H1 (cell line): ENCODE measurements at regions not wholly inside any gene's neighbourhood (a gene's known extent, or its start where the extent isn't known, plus 50 kb on each side); places are given as distances from the start of the nearest gene placed in this dataset.

Experiments
- CTCF ChIA-PET: fragments of 300-600 bp; sonication (Branson Sonifier 250); formaldehyde crosslinking; loops from one replicate; lab custom pipeline; 2021; ENCODE audit not compliant: partially characterized antibody; lab: Charles Lee
- POLR2A ChIA-PET: fragments of 300-600 bp; sonication (Branson Sonifier 250); formaldehyde crosslinking; loops from one replicate; lab custom pipeline; 2021; ENCODE audit warnings: inconsistent platforms; ENCODE audit not compliant: partially characterized antibody; lab: Charles Lee
- DNase-seq, 2 experiments: peaks; one replicate each; pipeline versions ENCODE4 v3.0.0 to v3.0.0-alpha.2; 2010 to 2022; ENCODE audit warnings: low spot score in 2 of 2, low read depth in 1 of 2, mixed read lengths in 1 of 2
- FAIRE-seq: peaks from 2 replicates; lab custom pipeline; 2011; peaks lifted over from hg19 to GRCh38; lab: Jason Lieb, UNC
- H2AFZ ChIP-seq: 2 replicates; pipeline ENCODE4 v1.8.1; 2012; ENCODE audit warnings: low read length, inconsistent platforms
- H2AK5ac ChIP-seq: 2 replicates; pipeline ENCODE4 v1.6.1; 2013; ENCODE audit warnings: low read depth, low read length
- H2BK120ac ChIP-seq: replicated peaks from 2 replicates; pipeline ENCODE3; 2013; ENCODE audit warnings: low read depth, low read length, inconsistent platforms
- H2BK12ac ChIP-seq: 2 replicates; pipeline ENCODE4 v1.6.1; 2013; ENCODE audit warnings: low read depth, low read length
- H2BK15ac ChIP-seq: 2 replicates; pipeline ENCODE4 v1.6.1; 2013; ENCODE audit warnings: low read length
- H2BK20ac ChIP-seq: 2 replicates; pipeline ENCODE4 v1.6.1; 2013; ENCODE audit warnings: low read length
- H2BK5ac ChIP-seq: 2 replicates; pipeline ENCODE4 v1.6.1; 2013; ENCODE audit warnings: low read depth, low read length
- H3K14ac ChIP-seq: 2 replicates; pipeline ENCODE4 v1.6.1; 2013; ENCODE audit warnings: inconsistent platforms; ENCODE audit not compliant: insufficient read length
- H3K18ac ChIP-seq: 2 replicates; pipeline ENCODE4 v1.6.1; 2013; ENCODE audit warnings: low read length; ENCODE audit errors: extremely low read depth
- H3K23ac ChIP-seq: 2 replicates; pipeline ENCODE4 v1.6.1; 2013; ENCODE audit warnings: inconsistent platforms; ENCODE audit not compliant: insufficient read length
- H3K23me2 ChIP-seq: 2 replicates; pipeline ENCODE4 v1.6.1; 2013; ENCODE audit warnings: low read depth, low read length
- H3K27ac ChIP-seq: 2 replicates; pipeline ENCODE4 v1.6.1; 2011; ENCODE audit warnings: low read depth, low read length, inconsistent platforms
- H3K27me3 ChIP-seq, 4 experiments: replicated peaks in 1 of 4; 1 replicate in 1 of 4; 2 replicates in 3 of 4; pipeline versions ENCODE4 v1.6.1 to v1.8.1; 2011 to 2013; ENCODE audit warnings: low read length in 3 of 4, mild to moderate bottlenecking in 3 of 4, inconsistent platforms in 2 of 4, mixed read lengths in 2 of 4, moderate library complexity in 1 of 4; ENCODE audit not compliant: control insufficient read depth in 3 of 4, insufficient read depth in 3 of 4; ENCODE audit errors: extremely low read depth in 1 of 4
- H3K36me3 ChIP-seq, 4 experiments: 2 replicates each; pipeline versions ENCODE4 v1.6.1 to v1.8.1; 2011 to 2013; ENCODE audit warnings: mild to moderate bottlenecking in 4 of 4, low read length in 3 of 4, moderate library complexity in 2 of 4, control low read depth in 1 of 4, inconsistent platforms in 1 of 4; ENCODE audit not compliant: insufficient read depth in 4 of 4, control insufficient read depth in 2 of 4
- H3K4ac ChIP-seq: replicated peaks from 2 replicates; pipeline ENCODE3; 2013; ENCODE audit warnings: low read length, low read depth, mixed read lengths, inconsistent platforms; ENCODE audit not compliant: insufficient read length
- H3K4me1 ChIP-seq, 4 experiments: replicated peaks in 1 of 4; 1 replicate in 1 of 4; 2 replicates in 3 of 4; pipeline versions ENCODE4 v1.6.1 to v1.8.1; 2011 to 2013; ENCODE audit warnings: low read length in 3 of 4, inconsistent platforms in 2 of 4, mixed read lengths in 1 of 4; ENCODE audit not compliant: insufficient read depth in 4 of 4, control insufficient read depth in 3 of 4
- H3K4me2 ChIP-seq, 2 experiments: 2 replicates each; pipeline versions ENCODE4 v1.6.1 to v1.8.1; 2011 to 2013; ENCODE audit warnings: low read depth in 2 of 2, low read length in 2 of 2, control low read depth in 1 of 2, inconsistent platforms in 1 of 2, mild to moderate bottlenecking in 1 of 2; ENCODE audit not compliant: insufficient read depth in 1 of 2
- H3K4me3 ChIP-seq, 4 experiments: fragments of 200-600, 300-600 bp in 1 of 4; sonication (generic), shearing (Covaris generic), sonication (Bioruptor Twin) in 1 of 4; 2 replicates each; pipeline versions ENCODE4 v1.5.1 to v1.8.1; 2011 to 2016; ENCODE audit warnings: low read length in 4 of 4, low read depth in 3 of 4, control low read depth in 2 of 4, inconsistent platforms in 2 of 4, mild to moderate bottlenecking in 2 of 4, mixed read lengths in 1 of 4, moderate library complexity in 1 of 4; ENCODE audit not compliant: insufficient read depth in 2 of 4; ENCODE audit errors: extremely low read depth in 1 of 4
- H3K56ac ChIP-seq: replicated peaks from 2 replicates; pipeline ENCODE3; 2013; ENCODE audit warnings: low read depth, mild to moderate bottlenecking, mixed read lengths, low read length, inconsistent platforms; ENCODE audit not compliant: insufficient read length
- H3K79me1 ChIP-seq: 2 replicates; pipeline ENCODE4 v1.6.1; 2013; ENCODE audit warnings: low read depth, low read length, control low read depth
- H3K79me2 ChIP-seq, 2 experiments: 2 replicates each; pipeline versions ENCODE4 v1.6.1 to v1.8.1; 2012 to 2013; ENCODE audit warnings: low read length in 2 of 2, mild to moderate bottlenecking in 2 of 2, inconsistent platforms in 1 of 2; ENCODE audit not compliant: insufficient read depth in 2 of 2, control insufficient read depth in 1 of 2
- H3K9ac ChIP-seq, 4 experiments: replicated peaks in 1 of 4; 1 replicate in 1 of 4; 2 replicates in 3 of 4; pipeline versions ENCODE4 v1.6.1 to v1.8.1; 2011 to 2013; ENCODE audit warnings: low read depth in 3 of 4, low read length in 3 of 4, control low read depth in 2 of 4, mild to moderate bottlenecking in 2 of 4, moderate library complexity in 2 of 4, inconsistent platforms in 1 of 4; ENCODE audit errors: extremely low read depth in 1 of 4
- H3K9me3 ChIP-seq, 2 experiments: 2 replicates each; pipeline versions ENCODE4 v1.6.1 to v1.8.1; 2012 to 2013; ENCODE audit warnings: mild to moderate bottlenecking in 2 of 2, moderate library complexity in 2 of 2, control low read depth in 1 of 2, inconsistent platforms in 1 of 2, low read depth in 1 of 2, low read length in 1 of 2, mixed read lengths in 1 of 2; ENCODE audit not compliant: insufficient read depth in 2 of 2
- H4K20me1 ChIP-seq, 2 experiments: replicated peaks in 1 of 2; 2 replicates each; pipeline versions ENCODE3 to v1.8.1; 2011 to 2013; ENCODE audit warnings: inconsistent platforms in 2 of 2, low read length in 2 of 2, mild to moderate bottlenecking in 1 of 2; ENCODE audit not compliant: insufficient read depth in 2 of 2, control insufficient read depth in 1 of 2
- H4K5ac ChIP-seq: 2 replicates; pipeline ENCODE4 v1.6.1; 2013; ENCODE audit warnings: low read length, low read depth, mixed read lengths, inconsistent platforms; ENCODE audit not compliant: insufficient read length
- H4K8ac ChIP-seq: 2 replicates; pipeline ENCODE4 v1.8.0; 2013; ENCODE audit warnings: mild to moderate bottlenecking, moderate library complexity, low read length, inconsistent platforms; ENCODE audit not compliant: insufficient read depth; ENCODE audit errors: extremely low read depth
- H4K91ac ChIP-seq: replicated peaks from 2 replicates; pipeline ENCODE3; 2013; ENCODE audit warnings: low read length, mixed read lengths, inconsistent platforms; ENCODE audit not compliant: insufficient read length
- GTF2F1 ChIP-seq: IDR thresholded peaks from 2 replicates; pipeline ENCODE4 v1.6.1; 2012; ENCODE audit warnings: low read depth, low read length, improper control_type of control experiment, borderline replicate concordance
- WGBS, 2 experiments: shearing (Covaris generic) in 1 of 2; methylation state at CpG; one replicate each; pipeline versions ENCODE4 v1.1.6 to v1.1.7; 2013 to 2015; ENCODE audit warnings: low lambda C conversion rate in 2 of 2, mixed read lengths in 2 of 2, inconsistent platforms in 1 of 2, low coverage in 1 of 2, missing lambda C conversion rate in 1 of 2; ENCODE audit not compliant: insufficient replicate concordance in 2 of 2, insufficient coverage in 1 of 2, insufficient read length in 1 of 2; ENCODE audit errors: extremely low coverage in 1 of 2, missing lambda C conversion rate in 1 of 2; 5-methylcytosine and 5-hydroxymethylcytosine counted together

- no peak overlapping the region for H2BK120ac ChIP-seq
- no peak overlapping the region for H3K23ac ChIP-seq
- no peak overlapping the region for H2BK12ac ChIP-seq
- no peak overlapping the region for H4K91ac ChIP-seq
- H3K36me3 ChIP-seq: no peaks in the 10 kb centered on the region
- H4K20me1 ChIP-seq: no peaks in the 10 kb centered on the region
- no peak overlapping the region for H4K8ac ChIP-seq
- H3K4me3 ChIP-seq: no peak overlapping the region
- no peak for TF ChIP-seq GTF2F1
- H2BK20ac ChIP-seq: no peak overlapping the region
- CTCF ChIA-PET: interaction anchor here (0.6 to 1.6 kb wide), 5 partner anchors 12 to 1284 kb away, joined by 3 to 4 read pairs (median 3); no protein-coding TSS in a partner anchor
- no peak overlapping the region for H3K4me2 ChIP-seq
- H3K14ac ChIP-seq: no peak overlapping the region
- no peaks in the 10 kb centered on the region for H3K23me2 ChIP-seq
- H3K18ac ChIP-seq: no peak overlapping the region
- no peak overlapping the region for H3K56ac ChIP-seq
- H2BK15ac ChIP-seq: no peak overlapping the region
- H3K79me1 ChIP-seq: no peaks in the 10 kb centered on the region; the same call in 1 of the 2 replicates
- H3K27ac ChIP-seq: no peak overlapping the region
- H4K5ac ChIP-seq: no peak overlapping the region
- peaks cover 0 to 2% (median 0%) of the 10 kb centered on the region in 4 experiments; a peak in 3 of 7 replicates for H3K4me1 ChIP-seq
- 86% methylated on average over 3 of the region's 3 CpGs; no CpG with 5 or more reads in 1 of the 2 experiments for WGBS, 2 experiments
- DNase-seq: no peak
- H2BK5ac ChIP-seq: no peak overlapping the region
- H3K9ac ChIP-seq: no peak overlapping the region
- no peaks in the 10 kb centered on the region for H3K27me3 ChIP-seq
- no peak overlapping the region for H2AFZ ChIP-seq
- H2AK5ac ChIP-seq: no peak overlapping the region
- POLR2A ChIA-PET: interaction anchor here (0.6 to 0.9 kb wide), 2 partner anchors 110 to 112 kb away, joined by 3 read pairs; no protein-coding TSS in a partner anchor
- FAIRE-seq: no peak
- H3K4ac ChIP-seq: no peak overlapping the region
- H3K79me2 ChIP-seq: no peaks in the 10 kb centered on the region
- H3K9me3 ChIP-seq: no peaks in the 10 kb centered on the region
These were observed 142.5 kb upstream of the UBE2E1 start for GRCh38 chr3:23663246-23663645.
